HG03066 (cell line): ENCODE measurements at regions not wholly inside any gene's neighbourhood (a gene's known extent, or its start where the extent isn't known, plus 50 kb on each side); places are given as distances from the start of the nearest gene placed in this dataset.
"Not testable (repeated sequence)": the region's sequence is repeated elsewhere in the genome, so short reads cannot be mapped to it uniquely, and the experiment has no call there.

Experiments
- ATAC-seq: cut with Tn5 transposase; IDR thresholded peaks from one replicate; pipeline ENCODE4 v1.9.1; 2021; ENCODE audit warnings: low read depth; ENCODE audit not compliant: unreplicated experiment

DNA sequence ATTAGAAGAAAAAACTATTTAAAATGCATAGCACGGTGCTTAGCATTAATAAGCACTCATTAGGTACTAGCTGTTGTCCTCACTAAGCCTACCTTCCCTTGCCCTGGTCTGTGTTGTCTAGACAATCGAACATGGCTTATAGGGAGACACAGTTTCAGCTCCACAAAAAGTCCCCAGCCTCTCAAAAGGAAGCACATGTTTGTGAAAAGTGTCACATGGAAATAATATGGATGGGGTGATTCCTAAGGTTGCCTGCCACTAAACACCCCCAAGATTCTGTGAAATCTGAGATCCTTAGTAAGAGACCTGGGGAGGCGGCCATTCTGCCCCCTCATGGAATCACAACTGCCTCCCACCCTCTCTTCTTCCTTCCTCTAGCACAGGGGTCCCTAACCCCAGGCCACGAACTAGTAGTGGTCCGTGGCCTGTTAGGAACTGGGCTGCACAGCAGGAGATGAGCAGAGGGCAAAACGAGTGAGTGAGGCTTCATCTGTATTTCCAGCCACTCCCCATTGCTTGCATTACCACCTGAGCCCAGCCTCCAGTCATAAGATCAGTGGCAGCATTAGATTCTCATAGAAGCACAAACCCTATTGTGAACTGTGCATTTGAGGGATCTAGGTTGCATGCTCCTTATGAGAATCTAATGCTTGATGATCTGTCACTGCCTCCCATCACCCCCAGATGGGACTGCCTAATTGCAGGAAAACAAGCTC is 59.6 kb upstream of the NDUFV2 start:
- no peak for ATAC-seq

DNA sequence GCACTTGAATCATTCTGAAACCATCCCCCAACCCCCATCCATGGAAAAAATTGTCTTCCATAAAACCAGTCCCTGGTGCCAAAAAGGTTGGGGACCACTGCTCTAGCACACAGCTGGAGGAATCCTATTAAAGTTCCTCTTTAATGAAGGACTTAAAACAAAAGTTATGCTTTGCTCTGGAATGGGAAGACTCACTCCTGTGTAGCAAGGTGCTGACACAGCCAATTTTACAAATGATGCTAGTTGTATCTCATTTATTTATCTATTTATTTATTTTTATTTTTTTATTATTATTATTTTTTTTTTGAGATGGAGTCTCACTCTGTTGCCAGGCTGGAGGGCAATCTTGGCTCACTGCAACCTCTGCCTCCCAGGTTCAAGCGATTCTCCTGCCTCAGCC is 58.9 kb upstream of the NDUFV2 start:
- ATAC-seq: no peak

DNA sequence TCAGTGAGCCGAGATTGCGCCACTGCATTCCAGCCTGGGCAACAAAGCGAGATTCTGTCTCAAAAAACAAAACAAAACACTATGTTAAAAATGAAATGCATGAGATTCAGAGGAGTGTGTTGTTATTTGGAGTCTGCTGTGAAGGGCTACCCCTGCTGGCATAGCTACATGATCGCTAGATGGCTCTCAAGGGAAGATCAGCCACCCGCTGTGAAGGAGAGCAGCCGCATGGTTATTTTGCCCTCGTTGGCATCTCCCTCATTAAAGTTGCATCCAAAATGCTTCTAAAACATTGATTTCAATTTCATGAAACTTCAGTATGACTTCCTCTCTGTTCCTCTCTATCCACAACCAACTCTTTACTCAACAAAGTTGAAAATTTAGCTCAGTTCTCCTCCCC is 54.8 kb upstream of the NDUFV2 start:
- no peak for ATAC-seq

DNA sequence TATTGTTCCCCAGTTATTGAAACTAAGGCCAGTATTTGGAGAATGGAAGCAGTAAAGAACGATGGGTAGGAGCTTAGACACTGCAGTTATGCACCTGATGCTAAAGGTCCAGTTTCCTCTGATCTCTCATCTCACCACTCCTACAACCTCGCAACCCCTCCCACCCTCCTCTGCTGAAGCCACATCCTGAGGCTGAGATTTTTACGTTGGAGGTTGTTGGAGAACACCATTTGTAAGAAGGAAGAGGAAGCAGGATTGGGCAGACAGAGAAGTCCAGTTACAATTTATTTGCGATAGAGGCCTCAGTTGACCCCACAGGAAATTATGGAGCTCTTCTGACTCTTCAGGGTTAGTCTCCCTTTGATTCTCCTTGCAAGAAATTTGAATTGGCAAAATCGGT is 54.3 kb upstream of the NDUFV2 start:
- ATAC-seq: no peak

DNA sequence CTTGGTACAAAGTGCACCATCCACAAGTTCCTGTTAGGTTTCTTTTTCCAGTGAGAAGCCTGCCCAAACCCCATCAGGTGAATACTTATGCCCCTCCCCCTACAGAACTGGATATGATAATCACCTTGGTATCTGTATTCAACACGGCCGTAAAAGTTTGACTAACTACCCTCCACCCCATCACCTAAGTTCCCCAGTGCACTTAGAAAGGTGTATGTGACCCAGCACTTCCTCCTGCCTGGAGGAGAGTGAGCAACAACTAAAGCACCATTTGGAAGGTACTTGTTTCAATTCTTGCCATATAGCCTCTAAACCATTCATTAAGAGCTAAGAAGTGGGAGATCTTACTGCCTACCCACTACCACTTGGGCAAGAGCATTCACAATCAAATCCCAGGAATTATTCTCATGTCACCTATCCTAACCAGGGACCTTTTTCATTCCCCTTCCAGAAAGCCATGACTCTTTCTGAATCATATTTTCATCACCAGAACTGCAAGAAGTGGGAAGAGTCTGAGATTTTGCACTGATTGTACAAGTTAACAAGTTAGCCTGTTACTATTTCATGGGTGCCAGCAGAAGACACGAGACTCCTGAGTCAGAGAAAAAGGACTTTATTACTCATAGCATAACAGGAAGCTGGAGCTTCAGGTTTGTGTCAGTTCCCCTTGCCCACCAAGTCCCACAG is 53.5 kb upstream of the NDUFV2 start:
- ATAC-seq: no peak

DNA sequence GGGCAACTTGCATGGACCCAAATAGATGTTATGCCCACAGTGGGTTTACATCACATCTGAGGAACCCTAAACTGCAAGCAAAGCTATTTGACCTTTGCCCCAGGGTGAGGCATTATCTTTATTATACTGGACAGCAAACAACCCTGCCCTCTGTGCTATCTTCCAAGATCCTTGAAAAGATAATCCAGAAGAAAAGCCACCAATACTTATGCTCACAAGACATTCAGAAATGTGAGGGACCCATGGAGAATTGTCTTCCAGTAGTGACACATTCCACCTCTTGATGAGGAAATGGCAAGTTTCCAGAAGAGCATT is 53.0 kb upstream of the NDUFV2 start:
- ATAC-seq: no peak

DNA sequence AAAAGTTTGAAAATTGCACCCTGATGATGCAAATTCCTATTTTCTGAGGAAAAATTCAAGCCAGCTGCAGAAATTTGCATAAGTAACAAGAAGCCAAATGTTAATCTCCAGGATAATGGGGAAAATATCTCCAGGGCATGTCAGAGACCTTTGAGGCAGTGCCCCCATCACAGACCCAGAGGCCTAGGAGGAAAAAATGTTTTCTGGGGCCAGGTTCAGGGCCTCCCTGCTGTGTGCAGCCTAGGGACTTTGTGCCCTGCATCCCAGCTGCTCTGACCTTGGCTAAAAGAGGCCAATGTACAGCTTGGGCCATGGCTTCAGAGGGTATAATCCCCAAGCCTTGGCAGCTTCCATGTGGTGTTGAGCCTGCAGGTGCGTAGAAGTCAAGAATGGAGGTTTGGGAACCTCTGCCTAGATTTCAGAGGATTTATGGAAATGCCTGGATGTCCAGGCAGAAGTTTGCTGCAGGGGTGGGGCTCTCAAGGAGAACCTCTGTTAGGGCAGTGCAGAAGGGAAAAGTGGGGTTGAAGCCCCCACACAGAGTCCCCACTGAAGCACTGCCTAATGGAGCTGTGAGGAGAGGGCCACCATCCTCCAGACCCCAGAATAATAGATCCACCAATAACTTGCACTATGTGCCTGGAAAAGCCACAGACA is 51.7 kb upstream of the NDUFV2 start:
- not testable (repeated sequence) for ATAC-seq
